HepG2 (cell line): ENCODE measurements at regions not wholly inside any gene's neighbourhood (a gene's known extent, or its start where the extent isn't known, plus 50 kb on each side); places are given as distances from the start of the nearest gene placed in this dataset.
"Not testable (repeated sequence)": the region's sequence is repeated elsewhere in the genome, so short reads cannot be mapped to it uniquely, and the experiment has no call there.

Source experiments
- ADNP ChIP-seq: sonication (generic); formaldehyde crosslinking; IDR thresholded peaks from 2 replicates; pipeline ENCODE4 v1.4.0; 2020; ENCODE audit warnings: missing genetic modification reagents
- AKAP8 ChIP-seq: sonication (generic); formaldehyde crosslinking; IDR thresholded peaks from 2 replicates; pipeline ENCODE4 v1.5.1; 2020; ENCODE audit warnings: mild to moderate bottlenecking, missing genetic modification reagents
- CHD2 ChIP-seq: IDR thresholded peaks from 2 replicates; pipeline ENCODE4 v1.6.1; 2011; ENCODE audit warnings: low read depth, low read length, improper control_type of control experiment
- EZH2 ChIP-seq: conservative IDR thresholded peaks from 2 replicates; pipeline ENCODE4 v1.6.1; 2012; ENCODE audit warnings: mild to moderate bottlenecking, low read depth, low read length, moderate library complexity
- GTF2F1 ChIP-seq: fragments of 150-350 bp; IDR thresholded peaks from 2 replicates; pipeline ENCODE4 v1.6.1; 2014; ENCODE audit warnings: low read length
- MYNN ChIP-seq: sonication (generic); formaldehyde crosslinking; IDR thresholded peaks from 2 replicates; pipeline ENCODE4 v1.4.0; 2020; ENCODE audit warnings: mild to moderate bottlenecking, low read depth, missing genetic modification reagents
- TAF1 ChIP-seq: sonication (generic); formaldehyde crosslinking; IDR thresholded peaks from 2 replicates; pipeline ENCODE4 v1.4.0; 2020; ENCODE audit warnings: missing genetic modification reagents
- TAF15 ChIP-seq: fragments of 200-400 bp; formaldehyde crosslinking; IDR thresholded peaks from one replicate; pipeline ENCODE4 v1.6.1; 2018; ENCODE audit warnings: mild to moderate bottlenecking, low read depth, low read length; ENCODE audit not compliant: poor library complexity, severe bottlenecking
- TBP ChIP-seq: sonication (generic); formaldehyde crosslinking; IDR thresholded peaks from 2 replicates; pipeline ENCODE4 v1.5.0; 2020; ENCODE audit warnings: missing genetic modification reagents
- XBP1 ChIP-seq: sonication (generic); formaldehyde crosslinking; IDR thresholded peaks from 2 replicates; pipeline ENCODE4 v1.5.0; 2020; ENCODE audit warnings: missing genetic modification reagents
- ZNF24 ChIP-seq: fragments of 450-650 bp; IDR thresholded peaks from 2 replicates; pipeline ENCODE4 v1.6.1; 2017; ENCODE audit warnings: antibody characterized with exemption, mild to moderate bottlenecking
- TF ChIP-seq, protein P1 (sequence below): sonication (generic); formaldehyde crosslinking; IDR thresholded peaks from 2 replicates; pipeline ENCODE4 v1.5.0; 2020; ENCODE audit warnings: mild to moderate bottlenecking, missing genetic modification reagents, moderate library complexity

DNA sequence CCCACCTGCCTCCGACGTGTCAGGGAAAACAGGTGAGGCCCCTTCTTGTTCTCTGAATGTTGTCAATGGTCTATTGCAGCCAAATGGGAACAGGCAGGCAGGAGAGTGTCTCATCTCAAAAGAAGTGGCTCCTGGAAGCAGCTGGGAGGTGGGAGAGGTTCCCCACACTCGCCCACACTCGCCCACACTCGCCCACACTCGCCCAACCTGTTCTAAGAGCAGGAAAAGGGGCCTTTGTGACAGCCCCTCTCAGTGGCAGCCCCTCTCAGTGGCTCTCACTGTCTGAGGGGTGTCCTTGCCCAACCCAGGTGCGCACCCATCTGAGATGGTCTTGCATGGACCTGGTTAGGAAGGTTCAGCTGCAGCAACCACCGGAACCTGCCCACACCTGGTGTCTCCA is 162.2 kb downstream of the LMLN start:
- TF ChIP-seq, protein P1, sequence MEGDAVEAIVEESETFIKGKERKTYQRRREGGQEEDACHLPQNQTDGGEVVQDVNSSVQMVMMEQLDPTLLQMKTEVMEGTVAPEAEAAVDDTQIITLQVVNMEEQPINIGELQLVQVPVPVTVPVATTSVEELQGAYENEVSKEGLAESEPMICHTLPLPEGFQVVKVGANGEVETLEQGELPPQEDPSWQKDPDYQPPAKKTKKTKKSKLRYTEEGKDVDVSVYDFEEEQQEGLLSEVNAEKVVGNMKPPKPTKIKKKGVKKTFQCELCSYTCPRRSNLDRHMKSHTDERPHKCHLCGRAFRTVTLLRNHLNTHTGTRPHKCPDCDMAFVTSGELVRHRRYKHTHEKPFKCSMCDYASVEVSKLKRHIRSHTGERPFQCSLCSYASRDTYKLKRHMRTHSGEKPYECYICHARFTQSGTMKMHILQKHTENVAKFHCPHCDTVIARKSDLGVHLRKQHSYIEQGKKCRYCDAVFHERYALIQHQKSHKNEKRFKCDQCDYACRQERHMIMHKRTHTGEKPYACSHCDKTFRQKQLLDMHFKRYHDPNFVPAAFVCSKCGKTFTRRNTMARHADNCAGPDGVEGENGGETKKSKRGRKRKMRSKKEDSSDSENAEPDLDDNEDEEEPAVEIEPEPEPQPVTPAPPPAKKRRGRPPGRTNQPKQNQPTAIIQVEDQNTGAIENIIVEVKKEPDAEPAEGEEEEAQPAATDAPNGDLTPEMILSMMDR (CRISPR knock-in tag): not testable (repeated sequence)
- TF ChIP-seq TBP (CRISPR knock-in tag); ZNF24; GTF2F1; ADNP (CRISPR knock-in tag); AKAP8 (CRISPR knock-in tag); MYNN (CRISPR knock-in tag); TAF1 (CRISPR knock-in tag); CHD2; XBP1 (CRISPR knock-in tag); TAF15; EZH2: not testable (repeated sequence)
